Lower leg skin (tissue), 3 donors: ENCODE measurements at regions not wholly inside any gene's neighbourhood (a gene's known extent, or its start where the extent isn't known, plus 50 kb on each side); places are given as distances from the start of the nearest gene placed in this dataset.

Source experiments
- CTCF ChIP-seq, 3 donors: fragments of 450-650 bp; IDR thresholded peaks; one replicate each; pipeline ENCODE4 v1.5.1; 2016; ENCODE audit warnings: antibody characterized with exemption in 3 of 3, mild to moderate bottlenecking in 3 of 3, moderate library complexity in 2 of 3
- POLR2A ChIP-seq, 2 donors: fragments of 450-650 bp; IDR thresholded peaks; one replicate each; pipeline ENCODE4 v1.6.1; 2016 to 2017; ENCODE audit warnings: antibody characterized with exemption in 2 of 2, mild to moderate bottlenecking in 1 of 2, moderate library complexity in 1 of 2

GRCh38 chr11:26936109-26936508, 57.8 kb upstream of the FIBIN start:
- no peak for TF ChIP-seq CTCF (IDR thresholded peaks at IDR 0.05)
- TF ChIP-seq POLR2A (IDR thresholded peaks at IDR 0.05), result no peak
